GM23338 (cell line): ENCODE measurements at regions not wholly inside any gene's neighbourhood (a gene's known extent, or its start where the extent isn't known, plus 50 kb on each side); places are given as distances from the start of the nearest gene placed in this dataset.

Experiments used
- ATAC-seq: fragments of 200-7000 bp; cut with Tn5 transposase; 3 replicates; pipeline ENCODE4 v1.9.1; 2020
- DNase-seq: peaks from one replicate; pipeline ENCODE4 v3.0.0-alpha.2; 2015; ENCODE audit warnings: low spot score
- H2AFZ ChIP-seq: fragments of 200-600 bp; sonication (generic); 2 replicates; pipeline ENCODE4 v1.8.0; 2016; ENCODE audit warnings: antibody characterized with exemption, mild to moderate bottlenecking, moderate library complexity
- H3F3A ChIP-seq: fragments of 200-600 bp; sonication (generic); replicated peaks from 2 replicates; pipeline ENCODE4 v1.8.0; 2017; ENCODE audit warnings: antibody characterized with exemption, mixed run types, low read depth
- H3K27ac ChIP-seq: fragments of 200-600 bp; sonication (generic); 2 replicates; pipeline ENCODE4 v1.6.1; 2016; ENCODE audit warnings: low read depth
- H3K27me3 ChIP-seq: fragments of 200-600 bp; sonication (generic); 2 replicates; pipeline ENCODE4 v1.8.0; 2016; ENCODE audit warnings: mild to moderate bottlenecking, mixed run types, moderate library complexity; ENCODE audit not compliant: insufficient read depth
- H3K36me3 ChIP-seq: fragments of 200-600 bp; sonication (generic); 2 replicates; pipeline ENCODE4 v1.8.0; 2016; ENCODE audit warnings: mild to moderate bottlenecking; ENCODE audit not compliant: insufficient read depth
- H3K4me1 ChIP-seq: fragments of 200-600 bp; sonication (generic); 2 replicates; pipeline ENCODE4 v1.8.0; 2016; ENCODE audit warnings: mild to moderate bottlenecking, moderate library complexity; ENCODE audit not compliant: insufficient read depth
- H3K4me2 ChIP-seq: fragments of 200-600 bp; sonication (generic); 2 replicates; pipeline ENCODE4 v1.7.1; 2017; ENCODE audit warnings: mixed run types
- H3K4me3 ChIP-seq: fragments of 200-600 bp; sonication (generic); 2 replicates; pipeline ENCODE4 v1.6.1; 2016; ENCODE audit warnings: mixed run types
- H3K79me2 ChIP-seq: fragments of 200-600 bp; sonication (generic); replicated peaks from 2 replicates; pipeline ENCODE4 v1.8.0; 2017; ENCODE audit warnings: mild to moderate bottlenecking; ENCODE audit not compliant: insufficient read depth
- H3K9me2 ChIP-seq: fragments of 200-600 bp; sonication (generic); 2 replicates; pipeline ENCODE4 v1.8.0; 2017; ENCODE audit not compliant: insufficient read depth
- H4K20me1 ChIP-seq: fragments of 200-600 bp; sonication (generic); replicated peaks from 2 replicates; pipeline ENCODE4 v1.8.0; 2017; ENCODE audit warnings: mild to moderate bottlenecking; ENCODE audit not compliant: insufficient read depth
- H3K27ac Mint-ChIP-seq: 2 replicates; pipeline ENCODE4 v1.8.0; 2020; ENCODE audit warnings: inconsistent platforms, mild to moderate bottlenecking, moderate library complexity, mixed read lengths
- H3K27me3 Mint-ChIP-seq: 3 replicates; pipeline ENCODE4 v1.8.0; 2022; ENCODE audit warnings: low read depth, mild to moderate bottlenecking, moderate library complexity, mixed read lengths, inconsistent platforms; ENCODE audit not compliant: insufficient read depth, poor library complexity
- H3K36me3 Mint-ChIP-seq: 3 replicates; pipeline ENCODE4 v1.8.0; 2021; ENCODE audit warnings: low read depth, mild to moderate bottlenecking, inconsistent platforms, moderate library complexity, mixed read lengths
- H3K4me1 Mint-ChIP-seq: 3 replicates; pipeline ENCODE4 v1.8.0; 2020; ENCODE audit warnings: mild to moderate bottlenecking, inconsistent platforms, mixed read lengths
- H3K4me3 Mint-ChIP-seq: 3 replicates; pipeline ENCODE4 v1.8.0; 2021; ENCODE audit warnings: moderate library complexity, mild to moderate bottlenecking, inconsistent platforms, mixed read lengths
- H3K9me3 Mint-ChIP-seq: 3 replicates; pipeline ENCODE4 v1.8.0; 2020; ENCODE audit warnings: moderate library complexity, mild to moderate bottlenecking, inconsistent platforms, mixed read lengths
- ETS1 ChIP-seq: IDR thresholded peaks from 2 replicates; pipeline ENCODE4 v1.6.1; 2016; ENCODE audit warnings: antibody characterized with exemption
- EZH2 ChIP-seq: fragments of 200-600 bp; sonication (generic); IDR thresholded peaks from one replicate; pipeline ENCODE4 v1.8.0; 2017; ENCODE audit warnings: antibody characterized with exemption, mild to moderate bottlenecking, low read depth; ENCODE audit not compliant: unreplicated experiment
- JUNB ChIP-seq: IDR thresholded peaks from one replicate; pipeline ENCODE4 v1.6.1; 2016; ENCODE audit warnings: antibody characterized with exemption; ENCODE audit not compliant: unreplicated experiment
- NANOG ChIP-seq: IDR thresholded peaks from 2 replicates; pipeline ENCODE4 v1.6.1; 2016; ENCODE audit warnings: antibody characterized with exemption, borderline replicate concordance
- POLR2AphosphoS5 ChIP-seq: IDR thresholded peaks from 2 replicates; pipeline ENCODE4 v1.6.1; 2016; ENCODE audit warnings: antibody characterized with exemption, low read depth
- REST ChIP-seq: IDR thresholded peaks from one replicate; pipeline ENCODE4 v1.6.1; 2018; ENCODE audit warnings: antibody characterized with exemption; ENCODE audit not compliant: unreplicated experiment
- STAT1 ChIP-seq: IDR thresholded peaks from one replicate; pipeline ENCODE4 v1.6.1; 2016; ENCODE audit warnings: antibody characterized with exemption; ENCODE audit not compliant: unreplicated experiment
- ZNF114 ChIP-seq: fragments of 250-450 bp; sonication (Bioruptor Pico); IDR thresholded peaks from 2 replicates; pipeline ENCODE4 v1.5.0; 2020; ENCODE audit warnings: mild to moderate bottlenecking, moderate library complexity
- ZNF331 ChIP-seq: fragments of 250-450 bp; sonication (Bioruptor Pico); IDR thresholded peaks from 2 replicates; pipeline ENCODE4 v1.5.0; 2020; ENCODE audit warnings: low read depth, mild to moderate bottlenecking, moderate library complexity
- ZNF462 ChIP-seq: fragments of 250-450 bp; sonication (Bioruptor Pico); IDR thresholded peaks from 2 replicates; pipeline ENCODE4 v1.5.0; 2020; ENCODE audit warnings: mild to moderate bottlenecking, moderate library complexity

GRCh38 chr2:8437228-8437948 is 244.5 kb upstream of the ID2 start:
- H3K27me3 Mint-ChIP-seq: peaks cover 8% of the 10 kb centered on the region

GRCh38 chr2:8437949-8438400 is 243.9 kb upstream of the ID2 start:
- DNase-seq: no peak
- no peaks in the 10 kb centered on the region for H3K79me2 ChIP-seq
- no peaks in the 10 kb centered on the region for H4K20me1 ChIP-seq
- no peak overlapping the region for H3K27ac Mint-ChIP-seq
- no peak overlapping the region for H3K27ac ChIP-seq
- peaks cover 12% of the 10 kb centered on the region for H3K9me3 Mint-ChIP-seq
- no peak for ATAC-seq
- peaks cover 14% of the 10 kb centered on the region for H3K4me1 ChIP-seq
- H3K9me2 ChIP-seq: peaks cover 3% of the 10 kb centered on the region; the same call in 1 of the 2 replicates
- H3K4me3 ChIP-seq: no peak overlapping the region
- H3K27me3 Mint-ChIP-seq: peaks cover 8% of the 10 kb centered on the region
- H3K27me3 ChIP-seq: no peaks in the 10 kb centered on the region
- H3K4me2 ChIP-seq: no peak overlapping the region
- no peak overlapping the region for H3K4me3 Mint-ChIP-seq
- no peak overlapping the region for H2AFZ ChIP-seq
- H3K36me3 ChIP-seq: no peaks in the 10 kb centered on the region
- peaks cover 5% of the 10 kb centered on the region; the same call in 1 of the 3 replicates for H3K36me3 Mint-ChIP-seq
- no peaks in the 10 kb centered on the region for H3F3A ChIP-seq
- H3K4me1 Mint-ChIP-seq: peaks cover 10% of the 10 kb centered on the region
- TF ChIP-seq POLR2AphosphoS5 (no peak), STAT1 (no peak), ZNF114 (CRISPR knock-in tag) (no peak), ETS1 (no peak), REST (no peak), JUNB (no peak), ZNF331 (CRISPR knock-in tag) (no peak), ZNF462 (CRISPR knock-in tag) (no peak), EZH2 (no peak), NANOG (no peak)

More at GRCh38 chr2:8437228-8437948, 244.5 kb upstream of the ID2 start:
- peaks cover 12% of the 10 kb centered on the region for H3K9me3 Mint-ChIP-seq
- DNase-seq (no peak), ATAC-seq (no peak)
- Histone ChIP-seq H3K9me2 (peaks cover 3% of the 10 kb centered on the region; the same call in 1 of the 2 replicates), H3K4me1 (peaks cover 14% of the 10 kb centered on the region), H3K27ac (no peak overlapping the region), H3K27me3 (no peaks in the 10 kb centered on the region), H2AFZ (no peak overlapping the region), H4K20me1 (no peaks in the 10 kb centered on the region), H3K4me3 (no peak overlapping the region), H3K36me3 (no peaks in the 10 kb centered on the region), H3K79me2 (no peaks in the 10 kb centered on the region), H3F3A (no peaks in the 10 kb centered on the region), H3K4me2 (no peak overlapping the region)
- H3K4me3 Mint-ChIP-seq: no peak overlapping the region
- peaks cover 10% of the 10 kb centered on the region for H3K4me1 Mint-ChIP-seq
- H3K27ac Mint-ChIP-seq: no peak overlapping the region
- H3K36me3 Mint-ChIP-seq: peaks cover 5% of the 10 kb centered on the region; the same call in 1 of the 3 replicates
- TF ChIP-seq NANOG: no peak
